Gastrocnemius medialis (tissue), 4 donors: ENCODE measurements at regions not wholly inside any gene's neighbourhood (a gene's known extent, or its start where the extent isn't known, plus 50 kb on each side); places are given as distances from the start of the nearest gene placed in this dataset.

ENCODE experiments used
- ATAC-seq, 2 donors: fragments of 150-250 bp; one replicate each; pipeline ENCODE4 v1.9.1; 2016
- DNase-seq, 2 donors: peaks; one replicate each; pipeline ENCODE4 v3.0.0-alpha.2; 2019
- H3K27ac ChIP-seq, 4 donors: fragments of 200-600 bp; sonication (generic); 1 replicate in 1 of 4; 2 replicates in 3 of 4; pipeline ENCODE4 v1.5.1; 2016 to 2018; ENCODE audit warnings: mild to moderate bottlenecking in 2 of 4, moderate library complexity in 1 of 4
- H3K27me3 ChIP-seq, 3 donors: fragments of 200-600 bp; sonication (generic) in 2 of 3; 1 replicate in 1 of 3; 2 replicates in 2 of 3; pipeline versions ENCODE4 v1.5.1 to v1.6.0; 2016 to 2019; ENCODE audit warnings: mild to moderate bottlenecking in 1 of 3, moderate library complexity in 1 of 3
- H3K36me3 ChIP-seq, 2 donors: fragments of 200-600 bp; sonication (generic) in 1 of 2; one replicate each; pipeline ENCODE4 v1.5.1; 2017 to 2018
- H3K4me1 ChIP-seq, 2 donors: fragments of 200-600 bp; sonication (generic) in 1 of 2; one replicate each; pipeline ENCODE4 v1.5.1; 2016 to 2017; ENCODE audit warnings: mild to moderate bottlenecking in 2 of 2
- H3K4me3 ChIP-seq, 4 donors: fragments of 200-600 bp; sonication (generic) in 3 of 4; 1 replicate in 1 of 4; 2 replicates in 3 of 4; pipeline ENCODE4 v1.5.1; 2016 to 2019; ENCODE audit warnings: mild to moderate bottlenecking in 2 of 4
- H3K9me3 ChIP-seq, 3 donors: fragments of 200-600 bp; sonication (generic) in 2 of 3; 1 replicate in 1 of 3; 2 replicates in 2 of 3; pipeline ENCODE4 v1.5.1; 2016 to 2019
- POLR2A ChIP-seq, 2 donors: fragments of 450-650 bp; IDR thresholded peaks; one replicate each; pipeline ENCODE4 v1.6.1; 2017; ENCODE audit warnings: antibody characterized with exemption in 2 of 2, mild to moderate bottlenecking in 2 of 2, moderate library complexity in 2 of 2
- in situ Hi-C, 4 donors: fragments of 200-750 bp; cut with MboI; loops; one replicate each; pipeline versions ENCODE4 v1.15.0 to v1.8.0; 2017; ENCODE audit warnings: low sequenced_read_pairs in 4 of 4
- intact Hi-C: fragments of 100-400 bp; cut with DNase I; formaldehyde crosslinking; loops from one replicate; pipeline ENCODE4 v1.15.1; 2023; ENCODE audit warnings: low total_unique reads
- TF ChIP-seq, protein P1 (sequence below), 5 experiments: fragments of 450-650 bp in 3 of 5; fragments of 200-600 bp in 2 of 5; sonication (generic) in 2 of 5; IDR thresholded peaks in 4 of 5; conservative IDR thresholded peaks in 1 of 5; 1 replicate in 4 of 5; 2 replicates in 1 of 5; pipeline ENCODE4 v1.5.1; 2016 to 2019; ENCODE audit warnings: antibody characterized with exemption in 5 of 5, mild to moderate bottlenecking in 3 of 5, moderate library complexity in 3 of 5

GRCh38 chr12:65534238-65534841 lies 255.9 kb downstream of the MSRB3 start:
- intact Hi-C loops = no loop called here
- Histone ChIP-seq H3K4me1 (no peaks in the 10 kb centered on the region), H3K4me3 (no peak overlapping the region), H3K27ac (no peak overlapping the region), H3K27me3 (no peaks in the 10 kb centered on the region), H3K36me3 (no peaks in the 10 kb centered on the region), H3K9me3 (no peaks in the 10 kb centered on the region)
- in situ Hi-C loops = no loop called here
- ATAC-seq (no peak), DNase-seq (no peak)
- TF ChIP-seq, protein P1, sequence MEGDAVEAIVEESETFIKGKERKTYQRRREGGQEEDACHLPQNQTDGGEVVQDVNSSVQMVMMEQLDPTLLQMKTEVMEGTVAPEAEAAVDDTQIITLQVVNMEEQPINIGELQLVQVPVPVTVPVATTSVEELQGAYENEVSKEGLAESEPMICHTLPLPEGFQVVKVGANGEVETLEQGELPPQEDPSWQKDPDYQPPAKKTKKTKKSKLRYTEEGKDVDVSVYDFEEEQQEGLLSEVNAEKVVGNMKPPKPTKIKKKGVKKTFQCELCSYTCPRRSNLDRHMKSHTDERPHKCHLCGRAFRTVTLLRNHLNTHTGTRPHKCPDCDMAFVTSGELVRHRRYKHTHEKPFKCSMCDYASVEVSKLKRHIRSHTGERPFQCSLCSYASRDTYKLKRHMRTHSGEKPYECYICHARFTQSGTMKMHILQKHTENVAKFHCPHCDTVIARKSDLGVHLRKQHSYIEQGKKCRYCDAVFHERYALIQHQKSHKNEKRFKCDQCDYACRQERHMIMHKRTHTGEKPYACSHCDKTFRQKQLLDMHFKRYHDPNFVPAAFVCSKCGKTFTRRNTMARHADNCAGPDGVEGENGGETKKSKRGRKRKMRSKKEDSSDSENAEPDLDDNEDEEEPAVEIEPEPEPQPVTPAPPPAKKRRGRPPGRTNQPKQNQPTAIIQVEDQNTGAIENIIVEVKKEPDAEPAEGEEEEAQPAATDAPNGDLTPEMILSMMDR (IDR thresholded peaks at IDR 0.05 in 4 of 5, conservative IDR thresholded peaks at IDR 0.05 in 1 of 5) = no peak
- no peak for TF ChIP-seq POLR2A (IDR thresholded peaks at IDR 0.05)

- in situ Hi-C loops = no loop called here
- H3K27ac ChIP-seq = no peak overlapping the region
These were observed 257.5 kb downstream of the MSRB3 start for GRCh38 chr12:65535946-65536345.

GRCh38 chr12:65536351-65536750 lies 257.9 kb downstream of the MSRB3 start:
- Histone ChIP-seq H3K36me3 (no peaks in the 10 kb centered on the region), H3K27ac (peak overlapping the region in 2 of 4 donors; percentile 2 to 36), H3K27me3 (no peaks in the 10 kb centered on the region), H3K4me3 (no peak overlapping the region), H3K9me3 (peaks cover 0 to 6% (median 0%) of the 10 kb centered on the region in 3 donors), H3K4me1 (no peaks in the 10 kb centered on the region)
- ATAC-seq = no peak
- intact Hi-C loops (no loop called here), in situ Hi-C loops (no loop called here)
- TF ChIP-seq POLR2A (IDR thresholded peaks at IDR 0.05) = no peak
- TF ChIP-seq, protein P1 (IDR thresholded peaks at IDR 0.05 in 4 of 5, conservative IDR thresholded peaks at IDR 0.05 in 1 of 5) = no peak
- no peak for DNase-seq

More at GRCh38 chr12:65535946-65536345, 257.5 kb downstream of the MSRB3 start:
- no peak overlapping the region for H3K4me3 ChIP-seq
- intact Hi-C loops = no loop called here
- ATAC-seq (no peak), DNase-seq (no peak)
- H3K4me1 ChIP-seq = no peaks in the 10 kb centered on the region
- no peak for TF ChIP-seq POLR2A (IDR thresholded peaks at IDR 0.05)
- TF ChIP-seq, protein P1 (IDR thresholded peaks at IDR 0.05 in 4 of 5, conservative IDR thresholded peaks at IDR 0.05 in 1 of 5) = no peak
- peaks cover 0 to 5% (median 0%) of the 10 kb centered on the region in 3 donors for H3K9me3 ChIP-seq
- no peaks in the 10 kb centered on the region for H3K36me3 ChIP-seq
- no peaks in the 10 kb centered on the region for H3K27me3 ChIP-seq

DNA sequence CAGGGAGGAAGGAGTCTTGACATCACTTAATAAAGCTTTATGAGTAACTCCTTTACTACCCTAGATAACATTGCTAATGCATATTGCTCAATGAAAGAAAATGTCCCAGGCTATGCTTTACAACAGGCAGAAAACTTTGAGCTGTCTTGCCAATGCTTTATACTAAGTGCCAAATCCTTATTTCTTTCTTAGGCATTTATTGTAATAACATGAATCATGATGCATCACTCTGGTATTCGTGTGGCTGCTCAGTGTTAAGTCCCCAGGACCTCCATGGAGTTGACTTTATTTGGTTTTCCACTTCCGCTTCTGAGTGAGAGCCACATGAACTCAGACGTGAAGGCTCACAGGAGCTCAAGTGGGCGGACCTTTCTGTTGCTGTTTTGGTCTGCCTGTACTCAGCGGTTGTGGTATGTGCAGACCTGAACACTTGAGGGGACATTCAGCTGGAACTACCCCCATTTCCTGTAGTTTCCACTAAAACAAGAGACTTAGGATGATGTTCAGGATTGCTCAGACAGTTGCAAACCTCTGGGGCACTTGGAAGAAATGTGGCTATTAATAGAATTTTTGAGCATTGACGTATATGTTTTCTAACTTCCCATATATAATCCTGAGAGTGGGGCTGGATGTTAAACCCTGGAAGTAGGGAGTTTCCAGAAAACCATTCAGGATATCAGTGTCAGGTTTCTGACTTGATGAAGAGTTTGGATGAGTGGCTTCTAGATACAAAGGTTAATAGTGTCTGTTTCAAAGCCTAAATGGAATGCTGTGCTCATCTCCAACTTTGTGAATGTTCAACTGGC lies 258.6 kb downstream of the MSRB3 start:
- Histone ChIP-seq H3K4me1 (no peaks in the 10 kb centered on the region), H3K27me3 (no peaks in the 10 kb centered on the region), H3K9me3 (peaks cover 0 to 6% (median 0%) of the 10 kb centered on the region in 3 donors), H3K4me3 (no peak overlapping the region), H3K27ac (peak overlapping the region in 2 of 4 donors; percentile 2 to 36), H3K36me3 (no peaks in the 10 kb centered on the region)
- ATAC-seq (peak in 1 of 2 donors; percentile 47), DNase-seq (no peak)
- intact Hi-C loops = no loop called here
- in situ Hi-C loops = no loop called here
- TF ChIP-seq, protein P1 (IDR thresholded peaks at IDR 0.05 in 4 of 5, conservative IDR thresholded peaks at IDR 0.05 in 1 of 5) = no peak
- no peak for TF ChIP-seq POLR2A (IDR thresholded peaks at IDR 0.05)
